Peyer's patch (tissue), 4 donors: ENCODE measurements at regions not wholly inside any gene's neighbourhood (a gene's known extent, or its start where the extent isn't known, plus 50 kb on each side); places are given as distances from the start of the nearest gene placed in this dataset.

Source experiments
- POLR2A ChIP-seq, 2 donors: fragments of 450-650 bp; IDR thresholded peaks; one replicate each; pipeline ENCODE4 v1.5.1; 2017; ENCODE audit warnings: antibody characterized with exemption in 2 of 2, mild to moderate bottlenecking in 2 of 2, moderate library complexity in 2 of 2
- TF ChIP-seq, protein P1 (sequence below), 6 experiments: fragments of 450-650 bp in 4 of 6; fragments of 200-600 bp in 2 of 6; sonication (generic) in 1 of 6; IDR thresholded peaks; one replicate each; pipeline ENCODE4 v1.5.1; 2017 to 2019; ENCODE audit warnings: antibody characterized with exemption in 6 of 6, mild to moderate bottlenecking in 3 of 6, moderate library complexity in 1 of 6

DNA sequence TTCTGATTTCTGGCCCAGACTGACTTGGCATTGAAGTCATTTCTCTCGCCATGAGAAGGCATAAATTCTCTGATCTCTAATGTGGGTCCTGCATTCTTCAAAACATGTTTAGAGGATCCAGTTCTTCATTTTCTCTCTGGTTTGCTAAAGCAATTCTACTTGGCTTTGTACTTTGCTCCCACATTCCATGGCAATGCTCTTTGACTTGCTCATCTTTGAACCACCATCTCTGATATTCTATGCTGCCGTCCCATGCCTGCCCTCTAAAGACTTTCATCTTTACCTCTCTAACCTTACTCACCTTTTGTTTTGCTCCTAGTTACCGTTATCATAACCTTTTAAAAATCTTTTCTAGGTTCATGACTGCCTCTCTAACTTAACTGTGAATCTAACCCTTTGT, 366.9 kb downstream of the KIF4B start:
- TF ChIP-seq, protein P1, sequence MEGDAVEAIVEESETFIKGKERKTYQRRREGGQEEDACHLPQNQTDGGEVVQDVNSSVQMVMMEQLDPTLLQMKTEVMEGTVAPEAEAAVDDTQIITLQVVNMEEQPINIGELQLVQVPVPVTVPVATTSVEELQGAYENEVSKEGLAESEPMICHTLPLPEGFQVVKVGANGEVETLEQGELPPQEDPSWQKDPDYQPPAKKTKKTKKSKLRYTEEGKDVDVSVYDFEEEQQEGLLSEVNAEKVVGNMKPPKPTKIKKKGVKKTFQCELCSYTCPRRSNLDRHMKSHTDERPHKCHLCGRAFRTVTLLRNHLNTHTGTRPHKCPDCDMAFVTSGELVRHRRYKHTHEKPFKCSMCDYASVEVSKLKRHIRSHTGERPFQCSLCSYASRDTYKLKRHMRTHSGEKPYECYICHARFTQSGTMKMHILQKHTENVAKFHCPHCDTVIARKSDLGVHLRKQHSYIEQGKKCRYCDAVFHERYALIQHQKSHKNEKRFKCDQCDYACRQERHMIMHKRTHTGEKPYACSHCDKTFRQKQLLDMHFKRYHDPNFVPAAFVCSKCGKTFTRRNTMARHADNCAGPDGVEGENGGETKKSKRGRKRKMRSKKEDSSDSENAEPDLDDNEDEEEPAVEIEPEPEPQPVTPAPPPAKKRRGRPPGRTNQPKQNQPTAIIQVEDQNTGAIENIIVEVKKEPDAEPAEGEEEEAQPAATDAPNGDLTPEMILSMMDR (IDR thresholded peaks at IDR 0.05), result no peak
- TF ChIP-seq POLR2A (IDR thresholded peaks at IDR 0.05), result no peak
